ENCODE measurements at regions not wholly inside any gene's neighbourhood (a gene's known extent, or its start where the extent isn't known, plus 50 kb on each side); places are given as distances from the start of the nearest gene placed in this dataset.

DNA sequence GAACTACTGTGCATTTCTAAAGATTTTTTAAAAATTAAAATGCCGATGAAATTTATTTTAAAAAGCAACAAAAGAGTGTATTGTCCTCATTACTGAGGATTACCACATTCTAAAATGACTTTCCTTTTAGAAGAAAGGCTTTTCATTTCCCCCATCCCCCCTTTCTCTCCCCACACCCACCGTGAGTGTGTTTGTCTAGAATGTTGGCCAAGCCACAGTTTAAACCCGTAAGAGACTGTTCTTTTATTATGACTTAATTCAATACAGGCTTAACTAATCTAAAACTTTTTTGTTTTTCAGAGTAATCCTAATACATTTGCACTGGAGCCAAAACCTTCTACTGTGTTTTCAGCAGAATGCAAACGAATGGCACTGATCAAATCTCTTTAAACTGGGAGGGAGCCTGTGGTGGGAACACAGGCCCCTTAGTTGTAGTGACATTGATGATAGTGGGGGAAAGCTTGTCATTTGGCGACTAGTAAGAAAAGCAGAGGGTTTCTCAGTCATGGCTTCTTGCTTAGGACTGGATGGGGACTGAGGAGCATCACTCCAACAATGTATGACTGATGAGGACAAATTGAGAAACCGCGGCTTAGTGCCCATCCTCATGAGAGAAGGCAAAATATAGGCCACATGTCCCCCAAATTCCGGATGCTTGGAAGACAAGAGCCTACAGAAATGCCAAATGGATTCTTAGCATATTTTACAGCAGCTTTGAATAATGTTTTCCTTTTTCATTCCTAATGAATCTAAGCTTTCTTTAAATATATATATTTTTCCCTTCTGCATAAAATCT, 154.0 kb upstream of the SMIM21 start:
- H3K27ac ChIP-seq, result no peak overlapping the region
- no peaks in the 10 kb centered on the region for H3K9me3 ChIP-seq (replicated peaks in 1 of 3)
- WGBS, 4 donors, result 59 to 65% (median 62%) methylated on average over 8 of the region's 8 CpGs
- no peak for TF ChIP-seq POLR2A (IDR thresholded peaks at IDR 0.05)
- TF ChIP-seq, protein P1, sequence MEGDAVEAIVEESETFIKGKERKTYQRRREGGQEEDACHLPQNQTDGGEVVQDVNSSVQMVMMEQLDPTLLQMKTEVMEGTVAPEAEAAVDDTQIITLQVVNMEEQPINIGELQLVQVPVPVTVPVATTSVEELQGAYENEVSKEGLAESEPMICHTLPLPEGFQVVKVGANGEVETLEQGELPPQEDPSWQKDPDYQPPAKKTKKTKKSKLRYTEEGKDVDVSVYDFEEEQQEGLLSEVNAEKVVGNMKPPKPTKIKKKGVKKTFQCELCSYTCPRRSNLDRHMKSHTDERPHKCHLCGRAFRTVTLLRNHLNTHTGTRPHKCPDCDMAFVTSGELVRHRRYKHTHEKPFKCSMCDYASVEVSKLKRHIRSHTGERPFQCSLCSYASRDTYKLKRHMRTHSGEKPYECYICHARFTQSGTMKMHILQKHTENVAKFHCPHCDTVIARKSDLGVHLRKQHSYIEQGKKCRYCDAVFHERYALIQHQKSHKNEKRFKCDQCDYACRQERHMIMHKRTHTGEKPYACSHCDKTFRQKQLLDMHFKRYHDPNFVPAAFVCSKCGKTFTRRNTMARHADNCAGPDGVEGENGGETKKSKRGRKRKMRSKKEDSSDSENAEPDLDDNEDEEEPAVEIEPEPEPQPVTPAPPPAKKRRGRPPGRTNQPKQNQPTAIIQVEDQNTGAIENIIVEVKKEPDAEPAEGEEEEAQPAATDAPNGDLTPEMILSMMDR (IDR thresholded peaks at IDR 0.05), result no peak
- no peaks in the 10 kb centered on the region for H3K36me3 ChIP-seq (replicated peaks in 1 of 2)
- H3K27me3 ChIP-seq, result no peaks in the 10 kb centered on the region
- H3K4me3 ChIP-seq, result no peak overlapping the region
- intact Hi-C loops (cut with DNase I), result no loop called here
- no peaks in the 10 kb centered on the region for H3K4me1 ChIP-seq (replicated peaks in 1 of 2)
- DNase-seq, result no peak

DNA sequence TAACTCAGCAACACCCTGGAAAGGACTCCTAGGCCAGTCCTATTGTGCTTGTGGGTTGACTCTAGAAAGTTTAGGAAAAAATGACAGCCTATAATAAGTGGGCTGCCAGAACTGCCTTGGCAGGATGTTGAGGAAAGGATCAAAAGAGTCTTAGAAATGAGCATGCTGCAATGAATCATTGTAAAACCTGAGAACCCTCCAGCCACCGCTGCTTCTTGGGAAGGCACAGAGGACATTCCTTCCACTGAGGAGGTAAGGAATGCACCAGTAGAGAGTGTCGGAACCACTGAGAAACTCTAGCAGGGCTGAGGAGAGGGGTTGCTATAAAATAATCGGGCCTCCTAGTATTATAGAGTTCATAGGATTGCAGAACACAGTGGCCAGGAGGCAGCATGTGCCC, 146.7 kb upstream of the SMIM21 start:
- no peaks in the 10 kb centered on the region for H3K27me3 ChIP-seq
- H3K4me1 ChIP-seq (replicated peaks in 1 of 2), result no peaks in the 10 kb centered on the region
- TF ChIP-seq POLR2A (IDR thresholded peaks at IDR 0.05), result no peak
- TF ChIP-seq, protein P1 (IDR thresholded peaks at IDR 0.05), result no peak
- H3K9me3 ChIP-seq (replicated peaks in 1 of 3), result no peaks in the 10 kb centered on the region
- H3K36me3 ChIP-seq (replicated peaks in 1 of 2), result no peaks in the 10 kb centered on the region
- DNase-seq, result no peak
- H3K4me3 ChIP-seq, result no peak overlapping the region
- no peak overlapping the region for H3K27ac ChIP-seq
- intact Hi-C loops (cut with DNase I), result no loop called here
- WGBS, 4 donors, result 70 to 93% (median 80%) methylated on average over 3 of the region's 3 CpGs

DNA sequence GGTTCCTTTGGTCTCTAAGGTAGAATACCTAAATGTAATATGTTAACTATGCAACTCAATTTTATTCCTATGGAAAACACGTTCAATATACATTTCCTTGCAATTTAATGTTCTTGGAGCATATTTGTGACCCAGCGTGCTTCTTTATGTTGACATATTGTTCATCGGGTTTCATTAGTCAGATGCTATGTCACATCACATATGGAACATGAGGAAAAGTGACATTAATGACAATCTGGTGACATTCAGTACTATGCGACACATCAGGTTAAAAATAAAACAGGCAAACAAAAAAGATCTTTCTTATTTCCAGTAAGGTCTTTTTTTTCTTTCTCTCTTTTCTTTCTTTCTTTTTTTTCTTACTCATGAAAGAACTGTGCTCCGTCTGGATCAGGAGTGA, 135.6 kb upstream of the SMIM21 start:
- H3K4me1 ChIP-seq (replicated peaks in 1 of 2), result no peaks in the 10 kb centered on the region
- H3K9me3 ChIP-seq (replicated peaks in 1 of 3), result no peaks in the 10 kb centered on the region
- TF ChIP-seq, protein P1 (IDR thresholded peaks at IDR 0.05), result no peak
- no peak for TF ChIP-seq POLR2A (IDR thresholded peaks at IDR 0.05)
- 76 to 86% (median 79%) methylated on average over 5 of the region's 5 CpGs for WGBS, 4 donors
- peaks cover 4% of the 10 kb centered on the region for H3K27me3 ChIP-seq
- intact Hi-C loops (cut with DNase I), result no loop called here
- no peaks in the 10 kb centered on the region for H3K36me3 ChIP-seq (replicated peaks in 1 of 2)
- no peak overlapping the region for H3K4me3 ChIP-seq
- no peak for DNase-seq
- H3K27ac ChIP-seq, result no peak overlapping the region

DNA sequence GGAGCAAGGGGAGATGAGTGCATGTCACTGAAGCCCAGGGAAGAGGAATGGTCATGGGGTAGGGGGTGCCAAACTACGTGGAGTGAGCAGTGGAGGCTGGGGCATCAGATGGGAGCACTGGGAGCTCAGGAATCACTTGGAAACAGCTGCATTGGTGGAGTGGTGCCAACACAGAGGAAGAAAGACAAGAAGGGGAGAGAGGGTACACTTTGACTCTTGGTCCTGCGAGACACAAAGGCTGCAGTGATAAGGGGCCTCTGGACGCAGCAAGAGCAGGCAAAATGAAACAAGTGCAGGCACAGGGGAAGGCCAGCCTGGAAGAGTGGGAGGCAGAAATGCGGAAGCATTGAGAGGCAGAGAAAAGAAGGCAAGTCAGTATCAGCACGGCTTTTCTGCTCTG, 134.7 kb upstream of the SMIM21 start:
- H3K9me3 ChIP-seq (replicated peaks in 1 of 3), result no peaks in the 10 kb centered on the region
- no peaks in the 10 kb centered on the region for H3K4me1 ChIP-seq (replicated peaks in 1 of 2)
- H3K36me3 ChIP-seq (replicated peaks in 1 of 2), result no peaks in the 10 kb centered on the region
- 71 to 76% (median 75%) methylated on average over 5 of the region's 5 CpGs for WGBS, 4 donors
- TF ChIP-seq POLR2A (IDR thresholded peaks at IDR 0.05), result no peak
- TF ChIP-seq, protein P1 (IDR thresholded peaks at IDR 0.05), result no peak
- H3K4me3 ChIP-seq, result no peak overlapping the region
- H3K27ac ChIP-seq, result no peak overlapping the region
- no peaks in the 10 kb centered on the region for H3K27me3 ChIP-seq
- intact Hi-C loops (cut with DNase I), result no loop called here
- no peak for DNase-seq

Data from adrenal gland (tissue), 9 donors.